ENCODE measurements at regions not wholly inside any gene's neighbourhood (a gene's known extent, or its start where the extent isn't known, plus 50 kb on each side); places are given as distances from the start of the nearest gene placed in this dataset.

DNA sequence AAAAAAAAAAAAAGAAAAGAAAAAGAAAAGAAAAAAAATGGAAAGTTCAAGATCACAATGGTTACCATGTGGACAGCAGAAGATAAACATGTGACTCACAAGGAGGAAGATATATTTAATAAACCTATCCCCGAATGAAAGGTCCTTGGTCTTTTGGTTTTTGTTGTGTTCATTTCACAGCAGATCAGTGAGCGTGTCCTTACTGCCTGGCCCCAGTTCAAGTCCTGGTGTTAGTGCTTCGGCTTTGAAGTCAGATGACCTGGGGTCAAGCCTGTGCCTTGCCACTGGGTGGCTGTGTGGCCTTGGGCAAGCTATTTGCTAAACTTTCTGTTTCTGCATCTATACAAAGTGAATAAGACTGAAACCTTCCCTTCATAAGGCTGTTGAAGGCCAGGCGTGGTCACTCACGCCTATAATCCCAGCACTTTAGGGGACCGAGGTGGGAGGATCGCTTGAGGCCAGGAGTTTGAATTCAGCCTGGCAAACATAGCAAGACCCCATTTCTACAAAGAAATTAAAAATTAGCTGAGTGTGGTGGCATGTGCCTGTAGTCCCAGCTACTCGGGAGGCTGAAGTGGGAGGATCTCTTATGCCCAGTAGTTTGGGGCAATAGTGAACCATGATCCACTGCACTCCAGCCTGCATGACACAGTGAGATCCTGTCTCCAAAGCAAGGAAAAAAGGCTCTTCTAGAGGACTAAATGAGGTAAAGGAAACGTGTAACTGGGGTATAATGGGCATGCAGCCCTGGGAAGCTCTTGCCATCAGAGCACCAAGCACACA is 94.5 kb upstream of the SPATA31D4 start:
- TF ChIP-seq CHD2 (IDR thresholded peaks at IDR 0.05; ENCODE audit: low read length, partially characterized antibody) = no peak
- no peak for TF ChIP-seq ZFP36 (IDR thresholded peaks at IDR 0.05; ENCODE audit: borderline replicate concordance, partially characterized antibody)
- no peak for TF ChIP-seq CTCF (IDR thresholded peaks at IDR 0.05)
- no peak for TF ChIP-seq POLR2A (IDR thresholded peaks at IDR 0.05; ENCODE audit: low read length)
- no peak for TF ChIP-seq SREBF2 (IDR thresholded peaks at IDR 0.05)
- no peak for TF ChIP-seq MAX (IDR thresholded peaks at IDR 0.05)
- TF ChIP-seq, protein P1, sequence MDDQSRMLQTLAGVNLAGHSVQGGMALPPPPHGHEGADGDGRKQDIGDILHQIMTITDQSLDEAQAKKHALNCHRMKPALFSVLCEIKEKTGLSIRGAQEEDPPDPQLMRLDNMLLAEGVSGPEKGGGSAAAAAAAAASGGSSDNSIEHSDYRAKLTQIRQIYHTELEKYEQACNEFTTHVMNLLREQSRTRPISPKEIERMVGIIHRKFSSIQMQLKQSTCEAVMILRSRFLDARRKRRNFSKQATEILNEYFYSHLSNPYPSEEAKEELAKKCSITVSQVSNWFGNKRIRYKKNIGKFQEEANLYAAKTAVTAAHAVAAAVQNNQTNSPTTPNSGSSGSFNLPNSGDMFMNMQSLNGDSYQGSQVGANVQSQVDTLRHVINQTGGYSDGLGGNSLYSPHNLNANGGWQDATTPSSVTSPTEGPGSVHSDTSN (IDR thresholded peaks at IDR 0.05) = no peak
